NCI-H2196 treated with DMSO at 0.1 percent for 48 hours (cell line): ENCODE measurements at regions not wholly inside any gene's neighbourhood (a gene's known extent, or its start where the extent isn't known, plus 50 kb on each side); places are given as distances from the start of the nearest gene placed in this dataset.

Experiments
- DNase-seq: peaks from one replicate; lab custom pipeline; 2025; ENCODE audit not compliant: unreplicated experiment; lab: John Stamatoyannopoulos, UW

DNA sequence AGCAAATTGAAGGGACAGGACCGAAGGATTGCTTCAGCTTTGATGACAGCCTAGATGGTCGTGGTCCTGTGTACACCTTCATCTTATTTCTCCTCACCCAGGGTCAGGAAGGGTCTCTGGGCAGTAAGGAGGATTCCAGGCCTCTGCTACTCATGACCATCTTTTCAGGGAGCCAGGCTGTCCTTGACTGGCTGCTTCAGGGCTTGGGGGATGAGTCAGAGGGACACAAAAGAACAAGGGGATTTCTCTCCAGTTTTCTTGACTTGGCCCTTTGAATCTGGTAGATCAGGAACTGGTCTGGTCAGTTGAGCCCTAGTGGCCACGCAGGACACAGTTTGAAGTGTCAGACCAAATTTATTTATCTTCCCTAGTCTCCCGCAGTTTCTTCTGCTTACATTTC is 402.1 kb upstream of the CHD6 start:
- DNase-seq = no peak

DNA sequence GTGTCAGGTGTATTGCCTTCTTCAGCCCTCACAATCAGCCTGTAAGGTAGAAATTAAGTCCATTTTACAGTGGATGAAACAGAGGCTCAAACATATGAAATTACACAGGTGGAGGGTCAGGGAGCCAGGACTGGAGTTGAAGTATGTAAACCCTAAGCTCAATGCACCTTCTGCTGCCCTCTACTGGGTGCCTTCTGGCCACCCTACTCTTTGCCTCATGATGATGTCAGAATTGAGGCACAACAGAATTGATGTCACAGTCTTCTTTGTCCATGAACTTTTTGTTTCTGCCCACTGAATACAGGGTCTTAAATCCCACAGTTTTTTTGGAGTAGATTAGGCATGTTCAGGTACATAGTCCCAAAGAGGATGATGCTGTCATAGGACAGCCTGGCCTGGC is 400.8 kb upstream of the CHD6 start:
- no peak for DNase-seq

DNA sequence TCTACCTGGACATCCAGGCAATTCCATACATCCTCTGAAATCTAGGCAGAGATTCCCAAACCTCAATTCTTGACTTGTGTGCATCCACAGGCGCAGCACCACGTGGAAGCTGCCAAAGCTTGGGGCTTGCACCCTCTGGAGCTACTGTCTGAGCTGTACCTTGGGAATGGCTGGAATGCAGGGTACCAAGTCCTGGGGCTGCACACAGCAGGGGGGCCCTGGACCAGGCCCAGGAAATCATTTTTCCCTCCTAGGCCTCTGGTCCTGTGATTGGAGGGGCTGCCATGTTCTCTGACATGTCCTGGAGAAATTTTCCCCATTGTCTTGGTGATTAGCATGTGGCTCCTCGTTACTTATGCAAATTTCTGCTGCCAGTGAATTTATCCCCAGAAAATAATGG is 391.9 kb upstream of the CHD6 start:
- DNase-seq = no peak

DNA sequence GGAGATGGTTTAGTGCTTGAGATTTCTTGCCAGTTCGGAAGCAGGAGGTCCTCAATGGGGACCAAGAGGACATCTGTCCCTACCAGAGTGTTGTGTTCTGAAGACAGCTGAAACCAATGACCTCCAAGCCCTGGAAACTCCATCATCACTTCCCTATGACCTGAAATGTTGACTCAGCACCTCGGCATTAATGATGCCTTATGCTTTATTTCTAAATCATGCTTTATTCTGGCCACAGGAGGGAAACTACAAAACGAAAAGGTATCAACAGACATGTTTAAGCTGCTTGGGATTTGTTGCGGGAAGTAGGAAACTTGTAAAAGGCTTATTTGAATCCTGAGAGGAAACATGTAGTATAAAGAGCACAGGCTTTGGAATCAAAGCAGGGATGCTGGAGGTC is 389.1 kb upstream of the CHD6 start:
- DNase-seq = no peak

DNA sequence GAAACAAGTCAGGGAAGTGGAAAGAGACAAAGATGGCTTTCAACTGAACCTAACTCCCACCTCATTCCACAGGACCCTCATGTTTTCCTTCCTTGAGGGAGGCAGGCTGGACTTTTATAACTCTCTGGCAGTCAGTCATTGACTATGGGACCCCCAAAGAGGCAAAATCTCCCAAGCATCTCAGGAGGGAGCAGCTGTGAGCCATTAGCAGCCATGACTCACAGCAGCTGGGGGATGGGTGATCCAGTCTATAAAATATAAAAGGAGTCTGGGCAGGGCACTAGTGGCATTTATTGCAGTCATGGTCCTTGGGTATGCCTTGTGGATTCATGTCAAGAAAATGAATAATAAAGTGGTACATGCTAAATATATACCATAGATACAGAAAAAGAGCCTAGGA is 387.0 kb upstream of the CHD6 start:
- no peak for DNase-seq

DNA sequence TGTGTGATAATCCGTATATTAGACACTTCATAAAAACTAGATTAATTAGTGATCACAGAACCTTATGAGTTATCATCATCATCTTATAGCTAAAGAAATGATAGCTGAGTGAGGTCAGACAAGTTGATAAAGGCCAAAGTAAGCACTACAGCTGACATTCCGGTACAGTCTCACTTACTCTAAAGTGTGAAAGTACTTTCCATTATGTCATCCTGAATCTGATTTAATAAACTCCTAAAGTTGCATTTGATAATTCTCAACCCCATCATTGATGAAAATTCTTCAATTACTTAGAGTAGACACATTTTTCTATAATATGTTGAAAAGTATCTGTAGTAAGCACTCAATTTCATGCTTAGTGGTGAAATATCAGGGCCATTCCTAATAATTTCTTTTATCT is 385.2 kb upstream of the CHD6 start:
- DNase-seq = no peak

DNA sequence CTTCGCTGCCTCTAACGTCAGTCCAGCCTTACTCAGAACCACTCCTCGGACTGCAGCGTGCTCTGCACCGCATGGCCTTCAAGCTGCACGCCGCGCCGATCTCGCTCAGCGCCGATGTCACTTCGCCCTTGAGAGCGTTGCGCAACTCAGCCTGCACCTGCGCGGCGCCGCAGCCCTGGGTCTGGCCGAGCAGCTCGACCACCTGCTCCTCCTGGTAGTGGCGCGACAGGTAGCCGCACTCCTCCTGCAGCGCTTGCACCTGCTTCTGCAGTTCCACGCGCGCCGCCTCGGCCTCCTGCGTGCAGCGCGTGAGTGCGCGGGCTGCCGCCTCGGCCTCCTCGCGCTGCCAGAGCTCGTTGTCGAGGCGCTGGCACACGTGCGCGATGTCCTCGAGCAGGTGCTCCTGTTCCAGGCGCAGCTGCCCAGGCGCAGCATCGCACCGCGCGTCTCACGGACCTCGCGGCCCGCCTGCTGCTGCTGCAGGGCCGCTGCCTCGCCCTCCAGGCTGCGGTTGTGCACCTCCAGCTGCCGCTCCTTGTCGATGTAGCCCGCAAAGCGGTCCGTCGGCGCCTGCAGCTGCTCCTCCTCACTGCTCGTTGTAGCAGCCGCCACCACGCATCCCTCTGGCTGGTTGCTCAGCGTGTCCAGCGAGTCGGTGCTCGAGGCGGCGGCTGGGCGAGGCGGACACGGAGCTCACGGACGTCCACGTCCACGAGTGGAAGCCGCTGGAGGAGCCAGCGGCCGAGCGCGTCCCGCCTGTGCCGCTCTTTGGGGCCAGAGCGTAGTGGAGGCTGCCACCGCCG is 380.6 kb upstream of the CHD6 start:
- DNase-seq = no peak

DNA sequence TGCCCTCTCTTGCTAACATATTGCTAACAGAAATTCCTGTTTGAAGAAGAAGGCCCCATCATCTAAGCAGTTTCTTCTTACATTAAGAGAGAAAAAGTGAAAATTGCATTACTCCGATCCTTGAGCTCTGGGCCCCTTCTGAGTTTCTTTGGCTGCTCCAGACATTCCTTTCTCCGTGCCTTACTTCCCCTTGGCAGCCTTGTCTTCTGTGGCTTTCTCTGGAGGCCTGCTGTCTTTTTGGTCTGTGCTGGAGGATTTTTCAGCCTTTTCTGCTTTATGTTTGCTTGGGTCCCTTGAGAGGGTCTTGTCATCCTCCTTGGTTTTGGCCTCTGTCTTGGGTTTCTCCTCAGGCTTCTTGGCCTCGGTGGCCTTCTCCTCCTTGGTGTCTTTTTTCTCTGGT is 378.8 kb upstream of the CHD6 start:
- DNase-seq = no peak

DNA sequence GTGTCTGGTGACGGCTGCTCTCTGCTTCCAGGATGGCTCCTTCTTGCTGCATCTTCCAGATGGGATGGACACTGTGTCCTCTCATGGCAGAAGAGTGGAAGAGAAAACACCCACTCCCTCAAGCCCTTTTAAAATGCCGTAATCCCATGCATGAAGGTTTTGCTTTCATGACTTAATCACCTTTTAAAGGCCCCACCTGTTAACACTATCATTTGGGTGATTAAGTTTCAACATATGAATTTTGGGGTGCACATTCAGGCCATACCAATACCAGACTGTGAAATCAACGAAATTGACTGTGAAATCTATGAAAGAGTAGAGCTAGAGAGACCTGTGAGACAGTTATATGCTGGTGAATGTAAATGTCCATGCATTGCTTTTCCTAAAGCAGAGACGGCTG is 374.3 kb upstream of the CHD6 start:
- no peak for DNase-seq

DNA sequence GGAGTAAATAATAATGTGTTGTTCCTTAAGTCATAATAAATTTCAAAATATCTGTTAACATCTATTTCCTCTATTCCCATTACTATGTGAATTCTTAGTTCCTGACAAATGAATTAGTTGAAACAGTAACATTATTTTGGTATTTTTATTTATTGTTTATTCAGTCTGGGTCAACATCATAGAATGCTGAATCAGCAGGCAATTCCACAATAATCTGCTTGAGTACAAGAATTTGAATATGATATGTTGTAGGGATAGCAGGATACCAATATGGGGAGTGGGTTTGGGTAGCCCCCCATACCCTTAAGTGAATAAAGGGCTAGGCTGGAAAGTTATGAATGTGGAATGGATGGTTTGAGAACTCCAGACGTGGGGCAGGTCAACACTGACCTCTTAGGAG is 373.2 kb upstream of the CHD6 start:
- DNase-seq = no peak

DNA sequence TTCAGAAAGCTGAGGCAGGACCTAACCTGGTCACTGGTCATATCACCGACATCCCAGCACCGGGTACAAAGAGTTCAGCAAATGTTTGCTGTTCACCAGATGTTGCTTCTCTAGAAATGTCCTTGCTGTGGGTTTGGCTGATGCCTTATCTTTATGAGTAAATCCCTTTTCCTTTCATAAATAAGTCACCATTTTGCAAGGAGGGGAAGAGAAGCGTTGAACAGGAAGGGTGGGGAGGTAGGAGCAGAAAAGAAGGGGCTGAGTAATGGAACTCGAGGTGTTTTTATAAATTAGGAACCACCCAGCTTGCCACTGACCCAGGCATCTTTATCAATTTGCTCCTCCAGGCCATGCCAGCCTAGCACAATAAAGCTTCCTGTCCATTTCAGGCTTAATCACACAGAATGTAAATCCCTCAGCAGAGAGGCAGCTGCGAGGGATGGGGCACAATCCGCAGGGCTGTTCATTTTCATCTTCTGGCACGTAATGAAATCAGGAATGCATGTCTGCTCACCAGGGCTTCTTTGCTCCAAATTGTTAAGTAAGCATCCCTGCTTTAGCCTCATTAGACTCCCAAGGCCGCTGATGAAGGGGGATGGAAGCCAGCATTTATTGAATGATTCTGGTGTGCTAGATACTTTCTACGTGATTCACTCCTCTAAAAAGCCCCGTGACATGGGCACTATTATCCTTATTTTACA is 371.9 kb upstream of the CHD6 start:
- no peak for DNase-seq

DNA sequence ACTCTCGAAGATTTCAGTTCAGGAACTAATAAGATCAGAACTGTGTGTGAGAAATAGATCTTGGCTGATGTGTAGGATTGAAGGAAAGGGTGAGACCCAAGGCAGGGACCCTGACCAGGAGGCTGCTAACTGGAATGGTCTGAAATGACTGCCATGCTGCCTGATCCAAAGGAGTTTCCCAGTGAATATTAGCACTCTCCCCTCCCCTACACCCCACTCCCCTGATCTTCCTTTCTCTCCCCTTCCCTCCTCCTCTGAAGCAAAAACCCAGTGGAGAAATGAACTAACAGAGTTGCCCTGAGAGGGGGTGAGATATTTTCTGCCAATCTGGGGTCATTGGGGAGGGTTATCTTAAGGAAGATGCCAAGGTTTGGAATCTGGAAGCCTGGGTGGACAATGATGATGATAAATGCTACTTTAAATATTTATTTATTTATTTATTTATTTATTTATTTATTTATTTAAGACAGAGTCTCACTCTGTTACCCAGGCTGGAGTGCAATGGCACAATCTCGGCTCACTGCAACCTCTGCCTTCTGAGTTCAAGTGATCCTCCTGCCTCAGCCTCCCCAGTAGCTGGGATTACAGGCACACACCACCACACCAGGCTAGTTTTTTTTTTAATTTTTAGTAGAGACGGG is 371.0 kb upstream of the CHD6 start:
- DNase-seq = no peak

DNA sequence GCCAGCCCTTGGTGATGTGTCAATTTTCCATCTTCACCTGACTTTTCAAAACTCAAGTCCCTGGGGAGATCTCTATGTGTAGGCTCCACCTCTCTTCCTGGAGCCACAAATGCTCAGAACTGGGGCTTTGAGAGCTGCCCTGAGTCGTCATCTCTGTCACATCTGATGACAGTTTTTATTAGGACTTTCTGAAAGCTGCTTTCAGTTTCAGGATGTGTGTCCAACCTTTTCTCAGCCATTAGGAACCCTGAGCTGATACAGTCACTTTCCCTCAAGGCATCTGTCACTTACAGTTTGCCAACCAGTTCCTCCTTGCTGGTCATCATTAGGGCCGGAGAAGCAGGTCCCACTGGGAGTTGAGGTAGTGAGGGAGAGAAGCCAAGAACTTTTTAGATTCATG is 365.9 kb upstream of the CHD6 start:
- no peak for DNase-seq

DNA sequence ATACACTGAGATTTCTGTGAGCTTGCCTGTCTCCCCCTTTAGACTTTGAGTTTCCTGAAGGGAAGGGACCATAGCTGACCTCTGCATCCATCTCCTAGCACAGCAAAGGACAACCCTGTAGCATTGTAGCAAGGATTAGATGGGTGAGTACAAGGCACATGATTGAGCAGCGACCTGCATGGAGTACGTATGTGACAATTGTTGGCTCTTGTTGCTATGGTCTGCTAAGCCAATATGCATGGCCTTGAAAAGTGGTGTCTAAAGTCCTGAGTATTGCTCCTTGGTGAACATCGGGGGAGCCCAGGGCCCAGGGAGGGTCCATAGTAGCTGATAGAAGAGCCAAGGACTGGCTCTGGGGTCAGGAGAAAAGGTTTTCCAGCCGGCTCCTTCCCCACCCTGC is 365.0 kb upstream of the CHD6 start:
- DNase-seq = no peak

DNA sequence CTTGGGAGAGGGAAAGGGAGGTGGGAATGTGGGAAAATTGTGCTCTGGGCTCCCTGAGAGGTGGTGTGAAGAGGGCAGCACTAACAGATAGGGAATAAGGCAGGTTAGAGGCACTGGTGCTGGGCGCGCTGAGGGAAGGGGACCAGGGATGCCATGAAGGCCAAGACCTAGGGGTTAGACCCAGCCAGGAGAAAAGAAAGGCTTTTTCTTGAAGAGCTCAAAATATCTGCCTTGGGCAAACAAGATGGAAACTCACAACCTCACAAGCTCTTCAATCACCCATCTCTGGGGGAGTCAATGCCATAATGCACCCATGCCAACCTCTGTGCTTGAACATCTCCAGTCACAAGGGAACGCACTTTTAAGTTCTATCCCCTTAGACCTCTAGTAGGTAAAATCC is 363.6 kb upstream of the CHD6 start:
- DNase-seq = no peak

DNA sequence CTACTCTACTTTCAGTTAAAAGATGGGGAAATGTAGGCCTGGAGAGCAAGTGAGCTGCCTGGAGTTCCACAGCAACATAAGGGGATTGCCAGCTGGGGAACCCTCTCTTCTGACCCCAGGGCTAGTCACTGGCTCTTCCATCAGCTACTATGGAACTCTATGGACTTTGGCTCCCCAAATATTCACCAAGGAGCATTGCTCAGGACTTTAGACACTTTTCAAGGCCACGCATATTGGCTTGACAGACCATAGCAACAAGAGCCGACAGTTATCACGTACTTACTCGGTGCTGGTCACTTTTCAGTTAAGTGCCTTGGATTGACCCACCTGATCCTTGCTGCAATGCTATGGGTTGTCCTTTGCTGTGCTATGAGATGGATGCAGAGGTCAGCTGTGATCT is 360.7 kb upstream of the CHD6 start:
- no peak for DNase-seq

DNA sequence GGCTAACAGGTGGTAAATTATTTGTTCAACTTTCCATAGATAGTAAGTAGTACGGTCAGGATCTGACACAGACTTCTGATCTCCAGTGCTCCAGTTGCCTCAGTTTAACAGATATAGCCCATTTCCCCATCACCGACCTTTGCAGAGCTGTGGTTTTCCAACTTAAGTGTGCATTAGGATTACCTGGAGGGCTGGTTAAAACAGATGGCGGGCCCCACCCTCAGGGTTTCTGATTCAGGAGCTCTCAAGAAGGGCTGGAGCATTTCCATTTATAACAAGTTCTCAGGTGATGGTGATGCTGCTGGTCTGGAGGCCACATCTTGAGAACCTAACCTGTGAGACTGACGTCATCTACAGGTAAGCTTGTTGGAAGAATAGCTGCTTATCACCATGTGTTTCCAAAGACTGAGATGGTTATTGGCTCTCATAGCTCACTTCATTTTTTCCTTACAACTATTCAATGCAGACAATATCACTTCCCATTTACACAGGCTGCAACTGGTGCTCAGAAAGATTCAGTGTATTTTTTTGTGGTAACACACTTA is 360.1 kb upstream of the CHD6 start:
- no peak for DNase-seq

DNA sequence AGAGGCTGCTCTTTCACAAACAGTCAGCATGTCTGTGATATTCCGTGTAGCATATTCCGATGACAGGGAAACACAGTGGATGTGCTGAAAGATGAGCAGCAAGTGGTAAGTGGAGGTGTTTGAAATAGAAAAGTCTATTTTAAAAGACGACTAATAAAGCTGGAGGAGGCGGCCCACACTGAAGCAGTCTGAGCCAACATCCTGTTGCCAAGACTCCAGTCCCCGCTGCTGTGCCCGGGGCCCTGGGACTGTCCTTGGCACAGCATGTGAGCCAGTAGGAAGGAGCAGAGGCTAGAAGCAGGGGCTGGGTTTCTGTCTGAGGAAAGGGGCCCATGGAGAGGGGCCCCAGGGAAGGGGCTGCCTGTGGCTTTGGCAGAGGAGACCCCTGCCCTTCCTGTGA is 351.5 kb upstream of the CHD6 start:
- DNase-seq = no peak

DNA sequence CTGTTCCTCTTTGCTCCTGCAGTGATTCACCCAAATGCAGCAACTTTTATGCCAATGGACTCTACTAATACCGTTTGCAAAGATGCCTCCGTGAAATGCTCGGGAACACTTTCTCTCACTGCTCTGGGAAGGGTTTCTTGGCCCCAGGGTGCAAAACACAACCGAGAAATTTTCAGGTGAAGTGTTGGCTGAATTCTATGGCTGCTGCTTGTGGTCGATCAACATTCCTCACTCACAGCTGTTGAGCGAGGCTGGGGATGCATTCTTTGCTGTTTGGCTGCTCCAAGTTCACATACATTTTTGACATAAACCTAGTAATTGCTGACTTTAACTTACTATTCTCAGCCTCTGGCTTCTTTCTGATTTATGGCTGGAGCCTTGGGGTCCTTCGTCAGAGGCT is 342.0 kb upstream of the CHD6 start:
- DNase-seq = no peak

DNA sequence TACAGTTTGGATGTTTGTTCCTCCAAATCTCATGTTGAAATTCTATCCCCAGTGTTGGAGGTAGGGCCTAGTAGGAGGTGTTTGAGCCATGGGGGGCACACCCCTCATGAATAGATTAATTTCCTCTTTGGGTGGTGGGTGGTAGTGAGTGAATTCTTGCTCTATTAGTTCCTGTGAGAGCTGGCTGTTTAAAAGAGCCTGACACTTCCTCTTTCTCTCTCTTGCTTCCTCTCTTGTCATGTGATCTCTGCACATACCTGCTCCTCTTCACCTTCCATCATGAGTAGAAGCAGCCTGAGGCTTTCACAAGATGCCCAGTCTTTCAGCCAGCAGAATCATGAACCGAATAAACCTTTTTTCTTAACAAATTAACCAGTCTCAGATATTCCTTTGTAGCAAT is 340.2 kb upstream of the CHD6 start:
- no peak for DNase-seq

DNA sequence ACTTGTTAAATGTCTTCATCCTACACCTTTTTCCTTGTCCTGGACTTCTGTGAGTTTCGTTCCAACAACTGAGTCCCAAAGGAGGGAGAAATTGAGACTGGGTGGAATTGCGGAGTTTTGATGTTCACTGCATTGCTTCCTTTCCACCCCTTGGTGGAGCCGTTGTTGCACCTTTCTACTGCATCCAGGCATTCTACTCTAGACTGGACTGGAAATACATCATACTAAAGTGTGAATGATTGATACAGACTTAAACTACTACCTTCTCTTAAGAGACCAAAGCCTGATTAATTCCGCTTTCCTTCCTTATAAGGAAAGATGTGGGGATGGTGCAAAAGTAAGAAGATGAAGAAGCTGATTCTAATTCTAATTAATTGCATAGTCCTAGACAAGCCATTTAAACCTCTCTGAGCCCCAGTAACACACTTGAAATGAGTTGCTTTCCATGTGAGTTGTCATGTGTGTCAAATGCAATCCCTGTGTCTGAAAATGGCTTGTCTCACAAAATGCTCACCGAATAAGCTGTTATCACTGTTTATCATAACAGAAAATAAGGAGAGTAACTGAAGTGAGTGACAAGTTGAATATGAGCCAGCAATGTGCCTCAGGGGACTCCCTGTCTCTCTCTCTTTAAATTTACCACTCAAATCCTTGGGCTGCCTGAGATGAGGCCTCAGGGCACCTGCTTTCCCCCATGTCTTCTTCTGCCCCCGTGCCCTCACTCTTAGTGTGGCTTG is 338.3 kb upstream of the CHD6 start:
- no peak for DNase-seq
